ENCODE measurements at regions not wholly inside any gene's neighbourhood (a gene's known extent, or its start where the extent isn't known, plus 50 kb on each side); places are given as distances from the start of the nearest gene placed in this dataset.

- H3K4me1 ChIP-seq (ENCODE audit: control insufficient read depth, extremely low read depth, insufficient read depth, low read length) = no peaks in the 10 kb centered on the region
- no TSS peak for BruUV-seq (replicated peaks)
- POLR2A ChIA-PET = no interaction called here
- H4K20me1 ChIP-seq (replicated peaks; ENCODE audit: control insufficient read depth, extremely low read depth, insufficient read depth, low read length) = no peaks in the 10 kb centered on the region
- H3K36me3 ChIP-seq (ENCODE audit: control insufficient read depth in 2 of 2, extremely low read depth in 1 of 2, insufficient read depth in 2 of 2, low read length in 2 of 2) = no peaks in the 10 kb centered on the region
- no peak for TF ChIP-seq FOS (IDR thresholded peaks at IDR 0.05; ENCODE audit: borderline replicate concordance, insufficient read depth, low read length)
- no peak for TF ChIP-seq POLR2AphosphoS5 (IDR thresholded peaks at IDR 0.05; ENCODE audit: insufficient read depth, low read depth, low read length)
- TF ChIP-seq JUN (IDR thresholded peaks at IDR 0.05; ENCODE audit: borderline replicate concordance, insufficient read depth, insufficient read length, low read depth) = no peak
- TF ChIP-seq EZH2 (IDR thresholded peaks at IDR 0.05; ENCODE audit: borderline replicate concordance, low read depth, low read length, severe bottlenecking) = no peak
- TF ChIP-seq POLR2A (IDR thresholded peaks at IDR 0.05; ENCODE audit: low read depth, low read length) = no peak
- TF ChIP-seq, protein P1, sequence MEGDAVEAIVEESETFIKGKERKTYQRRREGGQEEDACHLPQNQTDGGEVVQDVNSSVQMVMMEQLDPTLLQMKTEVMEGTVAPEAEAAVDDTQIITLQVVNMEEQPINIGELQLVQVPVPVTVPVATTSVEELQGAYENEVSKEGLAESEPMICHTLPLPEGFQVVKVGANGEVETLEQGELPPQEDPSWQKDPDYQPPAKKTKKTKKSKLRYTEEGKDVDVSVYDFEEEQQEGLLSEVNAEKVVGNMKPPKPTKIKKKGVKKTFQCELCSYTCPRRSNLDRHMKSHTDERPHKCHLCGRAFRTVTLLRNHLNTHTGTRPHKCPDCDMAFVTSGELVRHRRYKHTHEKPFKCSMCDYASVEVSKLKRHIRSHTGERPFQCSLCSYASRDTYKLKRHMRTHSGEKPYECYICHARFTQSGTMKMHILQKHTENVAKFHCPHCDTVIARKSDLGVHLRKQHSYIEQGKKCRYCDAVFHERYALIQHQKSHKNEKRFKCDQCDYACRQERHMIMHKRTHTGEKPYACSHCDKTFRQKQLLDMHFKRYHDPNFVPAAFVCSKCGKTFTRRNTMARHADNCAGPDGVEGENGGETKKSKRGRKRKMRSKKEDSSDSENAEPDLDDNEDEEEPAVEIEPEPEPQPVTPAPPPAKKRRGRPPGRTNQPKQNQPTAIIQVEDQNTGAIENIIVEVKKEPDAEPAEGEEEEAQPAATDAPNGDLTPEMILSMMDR (IDR thresholded peaks at IDR 0.05; ENCODE audit: extremely low read depth in 1 of 2, insufficient read depth in 1 of 2, low read depth in 1 of 2, low read length in 2 of 2) = no peak
- H3K9me1 ChIP-seq (replicated peaks; ENCODE audit: control insufficient read depth, extremely low read depth, insufficient read depth, low read length) = no peaks in the 10 kb centered on the region
- H3K4me2 ChIP-seq (ENCODE audit: insufficient read depth, low read length) = no peak overlapping the region
- FAIRE-seq (no peak), DNase-seq (ENCODE audit: low read depth, low spot score) (no peak)
- no peak overlapping the region for H3K27ac ChIP-seq (ENCODE audit: insufficient read depth, low read depth, low read length)
- H3K9me3 ChIP-seq (replicated peaks; ENCODE audit: control insufficient read depth, insufficient read depth, low read length) = no peaks in the 10 kb centered on the region
- no peaks in the 10 kb centered on the region for H3K79me2 ChIP-seq (ENCODE audit: control insufficient read depth, insufficient read depth, low read length)
- no peak overlapping the region for H3K9ac ChIP-seq (replicated peaks; ENCODE audit: extremely low read depth, insufficient read depth, low read length)
- no peak overlapping the region for H3K4me3 ChIP-seq (replicated peaks in 1 of 3; ENCODE audit: insufficient read depth in 1 of 3, low read depth in 1 of 3, low read length in 3 of 3)
- intact Hi-C loops (cut with micrococcal nuclease) = no loop called here
- dilution Hi-C loops (cut with MboI; ENCODE audit: extremely low pct_ligation_motif_present, low sequenced_read_pairs) = no loop called here
- H3K27me3 ChIP-seq (ENCODE audit: control insufficient read depth in 2 of 2, insufficient read depth in 2 of 2, low read length in 2 of 2) = no peaks in the 10 kb centered on the region
- CTCF ChIA-PET = no interaction called here
- no peak overlapping the region for H2AFZ ChIP-seq (ENCODE audit: low read depth, low read length)
Observed at GRCh38 chr10:117868151-117868550, 178.6 kb downstream of the RAB11FIP2 start.

GRCh38 chr10:117875793-117876192 is 170.9 kb downstream of the RAB11FIP2 start:
- H3K27ac ChIP-seq (ENCODE audit: insufficient read depth, low read depth, low read length) = no peak overlapping the region
- H3K9me1 ChIP-seq (replicated peaks; ENCODE audit: control insufficient read depth, extremely low read depth, insufficient read depth, low read length) = no peaks in the 10 kb centered on the region
- no peaks in the 10 kb centered on the region for H3K27me3 ChIP-seq (ENCODE audit: control insufficient read depth in 2 of 2, insufficient read depth in 2 of 2, low read length in 2 of 2)
- H3K9me3 ChIP-seq (replicated peaks; ENCODE audit: control insufficient read depth, insufficient read depth, low read length) = no peaks in the 10 kb centered on the region
- no peak for DNase-seq (ENCODE audit: low read depth, low spot score)
- H3K4me2 ChIP-seq (ENCODE audit: insufficient read depth, low read length) = no peak overlapping the region
- FAIRE-seq = no peak
- intact Hi-C loops (cut with micrococcal nuclease) (no loop called here), dilution Hi-C loops (cut with MboI; ENCODE audit: extremely low pct_ligation_motif_present, low sequenced_read_pairs) (no loop called here)
- no peaks in the 10 kb centered on the region for H3K4me1 ChIP-seq (ENCODE audit: control insufficient read depth, extremely low read depth, insufficient read depth, low read length)
- no peak overlapping the region for H2AFZ ChIP-seq (ENCODE audit: low read depth, low read length)
- H4K20me1 ChIP-seq (replicated peaks; ENCODE audit: control insufficient read depth, extremely low read depth, insufficient read depth, low read length) = no peaks in the 10 kb centered on the region
- H3K36me3 ChIP-seq (ENCODE audit: control insufficient read depth in 2 of 2, extremely low read depth in 1 of 2, insufficient read depth in 2 of 2, low read length in 2 of 2) = no peaks in the 10 kb centered on the region
- TF ChIP-seq, protein P1 (IDR thresholded peaks at IDR 0.05; ENCODE audit: extremely low read depth in 1 of 2, insufficient read depth in 1 of 2, low read depth in 1 of 2, low read length in 2 of 2) = no peak
- no peak for TF ChIP-seq MYC (IDR thresholded peaks at IDR 0.05; ENCODE audit: low read depth, low read length)
- TF ChIP-seq POLR2AphosphoS5 (IDR thresholded peaks at IDR 0.05; ENCODE audit: insufficient read depth, low read depth, low read length) = no peak
- TF ChIP-seq EZH2 (IDR thresholded peaks at IDR 0.05; ENCODE audit: borderline replicate concordance, low read depth, low read length, severe bottlenecking) = no peak
- TF ChIP-seq JUN (IDR thresholded peaks at IDR 0.05; ENCODE audit: borderline replicate concordance, insufficient read depth, insufficient read length, low read depth) = no peak
- no peak for TF ChIP-seq FOS (IDR thresholded peaks at IDR 0.05; ENCODE audit: borderline replicate concordance, insufficient read depth, low read length)
- TF ChIP-seq, protein P2, sequence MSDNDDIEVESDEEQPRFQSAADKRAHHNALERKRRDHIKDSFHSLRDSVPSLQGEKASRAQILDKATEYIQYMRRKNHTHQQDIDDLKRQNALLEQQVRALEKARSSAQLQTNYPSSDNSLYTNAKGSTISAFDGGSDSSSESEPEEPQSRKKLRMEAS (IDR thresholded peaks at IDR 0.05; ENCODE audit: insufficient read depth, insufficient read length) = no peak
- TF ChIP-seq GATA2 (IDR thresholded peaks at IDR 0.05; ENCODE audit: insufficient read depth, insufficient read length, low read depth, low read length) = no peak
- TF ChIP-seq POLR2A (IDR thresholded peaks at IDR 0.05; ENCODE audit: low read depth, low read length) = no peak
- H3K9ac ChIP-seq (replicated peaks; ENCODE audit: extremely low read depth, insufficient read depth, low read length) = no peak overlapping the region
- no peak overlapping the region for H3K4me3 ChIP-seq (replicated peaks in 1 of 3; ENCODE audit: insufficient read depth in 1 of 3, low read depth in 1 of 3, low read length in 3 of 3)
- no peaks in the 10 kb centered on the region for H3K79me2 ChIP-seq (ENCODE audit: control insufficient read depth, insufficient read depth, low read length)
- ChIA-PET CTCF (no interaction called here), POLR2A (no interaction called here)
- no TSS peak for BruUV-seq (replicated peaks)

Measured in endothelial cell of umbilical vein (primary cell).